Motor neuron (in vitro differentiated cells): ENCODE measurements at regions not wholly inside any gene's neighbourhood (a gene's known extent, or its start where the extent isn't known, plus 50 kb on each side); places are given as distances from the start of the nearest gene placed in this dataset.
"Not testable (repeated sequence)": the region's sequence is repeated elsewhere in the genome, so short reads cannot be mapped to it uniquely, and the experiment has no call there.

Experiments used
- ATAC-seq, 8 experiments: fragments of 200-7000 bp; cut with Tn5 transposase; replicated peaks in 6 of 8; 2 replicates each; pipeline ENCODE4 v1.8.0; 2021; ENCODE audit warnings: mild to moderate bottlenecking in 8 of 8, moderate library complexity in 8 of 8
- H3K27ac ChIP-seq, 2 donors: fragments of 250-450 bp; sonication (Bioruptor Pico); 2 replicates each; pipeline ENCODE4 v1.9.0; 2021; ENCODE audit warnings: antibody characterized with exemption in 2 of 2, mild to moderate bottlenecking in 2 of 2, moderate library complexity in 1 of 2
- H3K4me1 ChIP-seq, 2 donors: fragments of 250-450 bp; sonication (Bioruptor Pico); replicated peaks in 1 of 2; 2 replicates each; pipeline ENCODE4 v1.6.1; 2021; ENCODE audit warnings: antibody characterized with exemption in 2 of 2, mild to moderate bottlenecking in 2 of 2, moderate library complexity in 1 of 2
- H3K4me3 ChIP-seq, 5 donors: fragments of 250-450 bp; sonication (Bioruptor Pico); 2 replicates each; pipeline ENCODE4 v1.9.0; 2021; ENCODE audit warnings: antibody characterized with exemption in 5 of 5, mild to moderate bottlenecking in 5 of 5, moderate library complexity in 4 of 5
- WGBS, 10 experiments: fragments of 450-650 bp; shearing (Covaris generic); methylation state at CpG; one replicate each; pipeline ENCODE4 v1.0.0; 2022; 5-methylcytosine and 5-hydroxymethylcytosine counted together
- in situ Hi-C, 9 experiments: fragments of 400-800 bp; cut with MboI; loops; one replicate each; pipeline ENCODE4 v1.15.0; 2021; ENCODE audit warnings: low sequenced_read_pairs in 9 of 9, low pct_unique_long_range_greater_than_20kb in 2 of 9; ENCODE audit not compliant: unreplicated experiment in 9 of 9

GRCh38 chr18:15164446-15164845 lies 416.5 kb downstream of the ANKRD30B start:
- 11 to 96% (median 62%) methylated on average over 1 of the region's 1 CpG for WGBS, 10 experiments
- H3K27ac ChIP-seq, H3K4me1 ChIP-seq, in situ Hi-C loops, H3K4me3 ChIP-seq, ATAC-seq: not testable (repeated sequence)

GRCh38 chr18:15165048-15165447 lies 417.1 kb downstream of the ANKRD30B start:
- ATAC-seq: no peak
- no peak overlapping the region for H3K4me3 ChIP-seq
- WGBS, 10 experiments: 0 to 100% (median 92%) methylated on average over 1 to 15 of the region's 30 CpGs; no CpG with 5 or more reads in 4 of the 10 experiments
- H3K27ac ChIP-seq: no peak overlapping the region
- H3K4me1 ChIP-seq: no peaks in the 10 kb centered on the region
- in situ Hi-C loops: no loop called here

- in situ Hi-C loops, H3K27ac ChIP-seq, ATAC-seq, H3K4me1 ChIP-seq, H3K4me3 ChIP-seq: not testable (repeated sequence)
- 0 to 68% (median 24%) methylated on average over 1 to 2 of the region's 2 CpGs for WGBS, 10 experiments
These were observed 445.1 kb downstream of the ANKRD30B start for GRCh38 chr18:15193028-15193427.

GRCh38 chr18:15193813-15194212 lies 445.8 kb downstream of the ANKRD30B start:
- WGBS, 10 experiments: 0 to 63% (median 21%) methylated on average over 3 of the region's 3 CpGs
- H3K27ac ChIP-seq, ATAC-seq, H3K4me3 ChIP-seq, in situ Hi-C loops, H3K4me1 ChIP-seq: not testable (repeated sequence)

GRCh38 chr18:15197338-15198115 lies 449.6 kb downstream of the ANKRD30B start:
- Histone ChIP-seq H3K4me3 (peak overlapping the region in 2 of 5 donors; percentile 50 to 77), H3K27ac (peak overlapping the region in 1 of 2 donors; percentile 25)
- 90% methylated on average over 2 of the region's 58 CpGs; no CpG with 5 or more reads in 9 of the 10 experiments for WGBS, 10 experiments
- ATAC-seq: peak in 1 of 8 experiments; percentile 52
- in situ Hi-C loops, H3K4me1 ChIP-seq: not testable (repeated sequence)

GRCh38 chr18:15198116-15198389 lies 450.1 kb downstream of the ANKRD30B start:
- Histone ChIP-seq H3K4me1 (no peaks in the 10 kb centered on the region), H3K4me3 (peak overlapping the region in 2 of 5 donors; percentile 50 to 77), H3K27ac (no peak overlapping the region)
- ATAC-seq: no peak
- in situ Hi-C loops: no loop called here
- WGBS, 10 experiments: 9 to 95% (median 92%) methylated on average over 6 to 16 of the region's 30 CpGs; no CpG with 5 or more reads in 6 of the 10 experiments
